Medulla oblongata (tissue), 1 donor: ENCODE measurements at regions not wholly inside any gene's neighbourhood (a gene's known extent, or its start where the extent isn't known, plus 50 kb on each side); places are given as distances from the start of the nearest gene placed in this dataset.
A peak's percentile ranks its signal among the peaks of the same experiment; 100 is the strongest.

Source experiments
- DNase-seq: peaks from one replicate; pipeline ENCODE4 v3.0.0-alpha.2; 2015; ENCODE audit errors: extremely low spot score

- DNase-seq: no peak
These were observed 98.8 kb upstream of the ADRA1B start for GRCh38 chr5:159817262-159818029.

DNA sequence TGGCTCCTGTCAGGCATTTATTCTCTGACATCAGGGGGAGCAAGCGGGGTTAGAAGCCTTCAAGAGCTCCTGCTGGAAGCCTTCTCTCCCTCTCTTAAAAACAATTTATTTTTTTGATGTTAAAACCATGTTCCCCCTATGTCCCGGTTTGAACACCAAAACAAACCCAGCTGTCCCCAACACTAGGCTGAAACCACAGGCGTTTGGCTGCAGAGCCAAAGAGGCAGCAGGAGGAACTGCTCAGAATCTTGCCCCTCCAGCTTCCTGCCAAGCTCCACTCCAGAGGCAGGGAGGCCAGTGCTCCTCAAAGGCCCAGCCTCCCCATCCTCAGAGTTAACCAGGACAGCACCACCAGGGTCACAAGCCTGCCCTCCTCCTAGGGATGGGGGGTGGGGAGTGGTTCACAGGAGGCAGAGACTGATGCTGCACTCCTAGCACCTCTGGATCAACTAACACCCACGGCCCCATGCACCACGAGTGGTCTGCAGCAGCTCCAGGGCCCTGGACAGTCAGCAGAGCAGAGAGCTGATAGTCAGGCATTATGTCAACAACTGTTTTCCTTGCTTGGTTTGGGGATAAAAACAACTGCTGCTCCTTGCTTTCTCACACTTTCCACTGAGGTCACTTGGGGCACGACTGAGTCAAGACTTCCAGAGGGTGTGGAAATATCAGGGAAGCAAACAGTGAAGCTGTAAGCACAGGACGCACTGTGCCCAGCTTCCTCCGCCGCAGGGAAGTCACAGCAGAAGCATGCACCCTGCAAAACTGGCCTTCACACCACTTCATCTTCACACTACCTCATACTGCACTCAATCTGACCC, 96.5 kb upstream of the ADRA1B start:
- no peak for DNase-seq

GRCh38 chr5:159820692-159821091, 95.6 kb upstream of the ADRA1B start:
- DNase-seq: no peak

DNA sequence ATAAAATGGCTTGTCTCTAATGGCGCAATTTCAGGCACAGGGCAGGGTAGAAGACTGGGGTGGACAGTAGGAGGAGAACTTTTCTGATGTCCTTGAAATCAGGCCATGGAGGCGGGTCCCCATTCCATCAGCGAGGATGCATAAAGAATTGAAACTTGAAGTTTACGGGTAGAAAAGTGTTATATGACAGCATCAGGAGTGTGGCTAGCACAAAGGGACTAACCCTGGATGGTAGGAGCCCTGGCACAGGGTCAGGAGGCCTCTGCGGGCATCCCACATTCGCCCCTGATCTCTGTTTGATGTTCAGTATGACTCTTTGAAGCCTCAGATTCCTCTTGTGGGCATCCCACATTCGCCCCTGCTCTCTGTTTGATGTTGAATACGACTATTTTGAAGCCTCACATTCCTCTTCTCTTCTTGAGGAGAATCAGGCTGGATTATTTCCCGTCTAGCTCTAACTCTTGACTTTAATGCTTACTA, 94.8 kb upstream of the ADRA1B start:
- DNase-seq: no peak

DNA sequence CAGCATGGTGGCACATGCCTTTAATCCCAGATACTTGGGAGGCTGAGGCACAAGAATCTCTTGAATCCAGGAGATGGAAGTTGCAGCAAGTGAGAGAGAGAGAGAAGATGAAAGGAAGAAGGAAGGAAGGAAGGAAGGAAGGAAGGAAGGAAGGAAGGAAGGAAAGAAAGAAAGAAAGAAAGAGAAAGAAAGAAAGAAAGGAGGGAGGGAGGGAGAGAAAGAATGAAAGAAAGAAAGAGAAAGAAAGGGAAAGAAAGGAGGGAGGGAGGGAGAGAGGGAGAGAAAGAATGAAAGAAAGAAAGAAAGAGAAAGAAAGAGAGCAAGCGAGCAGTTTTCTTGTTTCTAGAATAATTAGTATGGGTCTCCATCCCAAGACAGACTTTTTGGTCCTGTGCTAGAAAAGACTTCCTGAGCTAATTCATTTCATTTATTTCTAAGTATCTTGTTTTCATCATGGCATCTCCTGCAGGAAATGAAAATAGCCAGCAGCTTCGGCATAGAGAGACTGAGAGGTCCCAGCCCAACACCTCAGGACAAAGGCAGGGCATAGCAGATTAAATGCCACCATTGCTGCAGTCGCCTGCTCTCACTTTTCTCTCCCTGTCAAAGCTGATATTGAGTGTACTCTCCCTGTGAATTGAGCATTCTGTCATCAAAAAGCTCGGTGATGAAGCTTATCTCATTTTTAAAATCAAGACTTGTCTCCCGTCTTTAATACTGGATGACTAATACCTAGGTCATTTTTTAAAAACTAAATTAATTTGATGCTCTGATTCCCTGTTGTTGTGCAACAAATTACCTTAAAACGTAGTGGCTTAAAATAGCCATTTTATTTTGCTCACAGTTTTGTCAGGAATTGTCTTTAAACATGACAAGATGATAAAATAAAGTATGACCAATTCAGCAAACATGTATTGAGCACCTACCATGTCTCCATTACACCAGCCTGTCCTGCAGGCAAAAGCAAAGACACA, 91.8 kb upstream of the ADRA1B start:
- no peak for DNase-seq

- no peak for DNase-seq
These were observed 90.7 kb upstream of the ADRA1B start for GRCh38 chr5:159825551-159826051.

- DNase-seq: no peak
These were observed 89.7 kb upstream of the ADRA1B start for GRCh38 chr5:159826351-159827214.

DNA sequence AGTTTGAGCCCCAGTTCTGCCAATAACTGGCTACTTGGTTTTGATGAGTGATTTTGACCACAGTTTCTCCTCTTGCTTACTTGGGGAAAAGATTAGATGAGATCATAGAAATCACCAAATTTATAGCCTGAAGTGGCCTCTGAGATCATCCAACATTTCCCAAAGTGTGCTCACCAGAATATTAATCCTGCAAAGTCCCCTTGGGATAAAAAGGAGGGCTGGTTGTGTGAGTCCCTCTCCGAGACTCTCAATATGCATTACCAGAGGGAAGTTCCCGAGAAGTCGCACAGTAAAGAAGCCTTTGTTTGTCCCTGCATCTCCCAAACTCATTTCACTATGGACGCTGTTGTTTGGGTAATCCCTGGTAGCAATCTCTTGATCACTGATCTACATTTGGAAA, 88.4 kb upstream of the ADRA1B start:
- DNase-seq: no peak

GRCh38 chr5:159832073-159832472, 84.2 kb upstream of the ADRA1B start:
- no peak for DNase-seq

- DNase-seq: no peak
These were observed 83.2 kb upstream of the ADRA1B start for GRCh38 chr5:159833088-159833487.

GRCh38 chr5:159833846-159834245, 82.4 kb upstream of the ADRA1B start:
- DNase-seq: no peak

DNA sequence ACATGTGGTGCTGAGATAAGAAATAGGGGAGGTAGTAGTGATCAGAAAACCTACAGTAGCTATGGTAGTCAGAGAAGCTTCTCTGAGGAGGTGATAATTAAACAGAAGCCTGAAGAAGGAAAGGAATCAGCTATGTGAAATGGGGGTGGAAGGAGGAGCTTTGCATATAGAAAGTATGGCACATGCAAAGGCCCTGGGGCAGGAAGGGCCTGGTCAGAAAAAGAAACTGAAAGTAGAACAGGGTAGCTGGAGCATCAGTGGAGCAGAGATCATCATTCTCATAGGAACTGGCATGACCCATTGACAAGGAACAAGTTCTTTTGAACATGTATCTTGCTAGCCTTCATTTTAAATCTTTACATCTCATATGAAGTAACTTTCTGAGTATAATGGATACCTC, 80.7 kb upstream of the ADRA1B start:
- DNase-seq: no peak

- DNase-seq: no peak
These were observed 79.6 kb upstream of the ADRA1B start for GRCh38 chr5:159836691-159837090.

- no peak for DNase-seq
These were observed 78.4 kb upstream of the ADRA1B start for GRCh38 chr5:159837860-159838259.

DNA sequence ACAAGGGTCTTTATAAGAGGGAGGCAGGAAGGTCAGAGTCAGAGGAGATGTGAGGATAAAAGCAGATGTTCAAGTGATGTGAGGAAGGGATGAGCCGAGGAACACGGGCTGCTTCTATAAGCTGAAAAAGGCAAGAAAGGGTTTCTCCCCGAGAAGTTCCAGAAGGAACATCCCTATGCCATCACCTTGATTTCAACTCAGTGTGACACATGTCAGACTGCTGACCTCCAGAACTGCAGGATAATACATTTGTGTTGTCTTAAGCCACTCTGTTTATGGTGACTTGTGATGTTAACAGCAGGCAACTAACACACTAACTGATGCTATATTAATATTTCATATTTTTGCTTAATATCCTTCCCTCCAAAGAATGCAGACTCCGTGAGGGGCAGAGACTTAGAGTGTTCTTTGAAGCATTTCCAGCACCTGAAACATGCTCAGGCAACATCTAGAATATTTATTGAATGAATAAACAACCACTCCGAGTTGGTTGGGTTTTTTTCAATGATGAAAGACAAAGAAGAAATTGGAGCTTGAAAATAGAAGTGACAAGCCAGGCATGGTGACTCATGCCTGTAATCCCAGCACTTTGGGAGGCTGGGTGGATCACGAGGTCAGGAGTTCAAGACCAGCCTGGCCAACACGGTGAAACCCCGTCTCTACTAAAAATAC, 77.6 kb upstream of the ADRA1B start:
- DNase-seq: no peak

GRCh38 chr5:159844267-159845121, 71.8 kb upstream of the ADRA1B start:
- DNase-seq: no peak

GRCh38 chr5:159849437-159850083, 66.7 kb upstream of the ADRA1B start:
- no peak for DNase-seq

GRCh38 chr5:159850160-159850559, 66.1 kb upstream of the ADRA1B start:
- no peak for DNase-seq

DNA sequence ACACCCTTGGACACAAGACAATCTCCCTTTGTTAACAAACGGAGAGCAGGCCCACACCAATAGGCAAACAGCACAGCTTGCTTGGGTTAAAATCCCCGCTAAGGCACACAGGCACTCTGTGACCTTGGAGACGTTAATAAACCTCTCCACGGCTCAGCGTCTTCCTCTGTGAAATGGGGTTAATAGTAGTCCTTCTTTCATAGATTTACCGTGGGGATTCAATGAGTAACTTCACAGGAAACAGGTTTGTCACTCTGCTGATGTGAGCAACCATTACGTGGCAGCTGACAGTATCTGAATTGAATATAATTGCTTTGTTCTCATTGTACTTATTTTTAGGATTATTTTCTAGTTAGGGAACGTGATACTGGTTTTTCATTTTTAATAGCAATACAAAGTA, 65.2 kb upstream of the ADRA1B start:
- DNase-seq: peak; percentile 24
